Testis (tissue), 2 donors: ENCODE measurements at regions not wholly inside any gene's neighbourhood (a gene's known extent, or its start where the extent isn't known, plus 50 kb on each side); places are given as distances from the start of the nearest gene placed in this dataset.

ENCODE experiments used
- DNase-seq: peaks from one replicate; pipeline ENCODE4 v3.0.0-alpha.2; 2019
- H3K27ac ChIP-seq, 2 donors: fragments of 200-600 bp; sonication (generic); one replicate each; pipeline ENCODE4 v1.5.1; 2019
- H3K27me3 ChIP-seq: fragments of 200-600 bp; sonication (generic); one replicate; pipeline ENCODE4 v1.5.1; 2019
- H3K36me3 ChIP-seq: fragments of 200-600 bp; sonication (generic); one replicate; pipeline ENCODE4 v1.5.1; 2017; ENCODE audit warnings: low read depth; ENCODE audit errors: missing control alignments
- H3K4me1 ChIP-seq: fragments of 200-600 bp; sonication (generic); one replicate; pipeline ENCODE4 v1.5.1; 2019
- H3K4me3 ChIP-seq, 2 donors: fragments of 200-600 bp; sonication (generic); one replicate each; pipeline ENCODE4 v1.5.1; 2017 to 2019
- H3K9me3 ChIP-seq: fragments of 200-600 bp; sonication (generic); one replicate; pipeline ENCODE4 v1.5.1; 2017
- POLR2A ChIP-seq: fragments of 450-650 bp; IDR thresholded peaks from one replicate; pipeline ENCODE4 v1.6.1; 2017; ENCODE audit warnings: antibody characterized with exemption, mild to moderate bottlenecking, moderate library complexity
- WGBS, 2 donors: methylation state at CpG; one replicate each; pipeline ENCODE4 v1.1.5; 2018; 5-methylcytosine and 5-hydroxymethylcytosine counted together
- intact Hi-C: fragments of 100-400 bp; cut with DNase I; formaldehyde crosslinking; loops from one replicate; pipeline ENCODE4 v1.15.1; 2023; ENCODE audit warnings: low total_unique reads
- TF ChIP-seq, protein P1 (sequence below), 3 experiments: fragments of 450-650 bp in 2 of 3; fragments of 200-600 bp in 1 of 3; sonication (generic) in 1 of 3; IDR thresholded peaks; one replicate each; pipeline ENCODE4 v1.5.1; 2016 to 2019; ENCODE audit warnings: antibody characterized with exemption in 3 of 3, mild to moderate bottlenecking in 2 of 3, moderate library complexity in 1 of 3

DNA sequence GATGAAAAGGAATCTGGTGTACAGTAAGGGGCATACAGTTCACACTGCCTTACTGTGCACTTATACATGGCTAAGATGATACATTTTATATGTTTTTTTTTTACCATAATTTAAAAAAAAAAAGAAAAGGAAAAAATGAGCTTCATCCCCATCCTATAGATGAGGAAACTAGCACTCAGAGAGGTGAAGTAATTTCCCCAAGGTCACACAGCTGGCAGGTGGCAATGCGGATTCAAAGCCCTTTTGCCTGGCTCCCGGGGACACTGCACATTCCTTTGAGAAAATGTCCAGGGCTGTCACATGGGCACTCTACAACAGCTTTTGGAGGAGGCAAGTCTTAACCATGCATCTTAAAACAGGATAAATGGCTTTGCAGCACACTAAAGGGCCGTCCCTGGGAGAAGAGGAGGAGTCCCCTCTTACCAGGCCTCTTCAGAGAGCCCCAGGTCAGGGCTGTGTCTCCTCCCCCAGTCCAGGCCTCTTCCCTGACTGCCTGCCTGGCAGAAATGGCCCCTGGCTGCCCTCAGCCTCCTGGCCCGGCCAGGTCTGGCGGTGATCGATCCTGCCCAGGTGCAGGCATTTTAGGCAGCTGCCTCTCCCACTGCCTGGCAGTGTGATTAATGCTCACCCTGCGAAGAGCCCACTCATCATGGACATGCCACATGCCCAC lies 95.1 kb upstream of the LINGO1 start:
- no peaks in the 10 kb centered on the region for H3K9me3 ChIP-seq
- H3K27ac ChIP-seq, result no peak overlapping the region
- no peak for TF ChIP-seq POLR2A
- TF ChIP-seq, protein P1, sequence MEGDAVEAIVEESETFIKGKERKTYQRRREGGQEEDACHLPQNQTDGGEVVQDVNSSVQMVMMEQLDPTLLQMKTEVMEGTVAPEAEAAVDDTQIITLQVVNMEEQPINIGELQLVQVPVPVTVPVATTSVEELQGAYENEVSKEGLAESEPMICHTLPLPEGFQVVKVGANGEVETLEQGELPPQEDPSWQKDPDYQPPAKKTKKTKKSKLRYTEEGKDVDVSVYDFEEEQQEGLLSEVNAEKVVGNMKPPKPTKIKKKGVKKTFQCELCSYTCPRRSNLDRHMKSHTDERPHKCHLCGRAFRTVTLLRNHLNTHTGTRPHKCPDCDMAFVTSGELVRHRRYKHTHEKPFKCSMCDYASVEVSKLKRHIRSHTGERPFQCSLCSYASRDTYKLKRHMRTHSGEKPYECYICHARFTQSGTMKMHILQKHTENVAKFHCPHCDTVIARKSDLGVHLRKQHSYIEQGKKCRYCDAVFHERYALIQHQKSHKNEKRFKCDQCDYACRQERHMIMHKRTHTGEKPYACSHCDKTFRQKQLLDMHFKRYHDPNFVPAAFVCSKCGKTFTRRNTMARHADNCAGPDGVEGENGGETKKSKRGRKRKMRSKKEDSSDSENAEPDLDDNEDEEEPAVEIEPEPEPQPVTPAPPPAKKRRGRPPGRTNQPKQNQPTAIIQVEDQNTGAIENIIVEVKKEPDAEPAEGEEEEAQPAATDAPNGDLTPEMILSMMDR (IDR thresholded peaks at IDR 0.05), result no peak
- 77% methylated on average over 6 to 7 of the region's 7 CpGs for WGBS, 2 donors
- no peaks in the 10 kb centered on the region for H3K36me3 ChIP-seq
- no peak overlapping the region for H3K4me3 ChIP-seq
- no peak for DNase-seq
- H3K27me3 ChIP-seq, result no peaks in the 10 kb centered on the region
- no peaks in the 10 kb centered on the region for H3K4me1 ChIP-seq
- intact Hi-C loops, result no loop called here

DNA sequence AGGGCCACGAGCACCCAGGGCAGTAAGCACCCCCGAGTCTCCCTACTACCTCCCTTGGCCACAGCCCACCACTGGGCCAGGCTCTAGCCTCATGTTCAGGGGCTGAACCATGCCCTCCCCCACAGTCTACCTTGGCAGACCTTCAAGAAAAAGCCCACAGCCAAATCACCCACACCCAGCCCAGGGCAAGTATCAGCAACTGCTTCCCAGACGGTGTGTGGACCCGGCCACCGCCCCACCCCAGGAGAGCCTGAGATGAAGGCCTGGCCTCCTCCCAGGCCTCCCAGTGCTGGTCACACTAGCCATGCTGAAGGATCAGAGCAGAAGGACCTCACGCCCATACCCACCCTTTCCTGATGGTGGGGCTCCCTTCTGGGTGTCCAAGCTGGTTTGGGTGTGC lies 92.0 kb upstream of the LINGO1 start:
- no peaks in the 10 kb centered on the region for H3K9me3 ChIP-seq
- WGBS, 2 donors, result 82 to 90% methylated on average over 4 to 5 of the region's 6 CpGs
- no peak for TF ChIP-seq POLR2A
- TF ChIP-seq, protein P1 (IDR thresholded peaks at IDR 0.05), result no peak
- DNase-seq, result no peak
- H3K27me3 ChIP-seq, result no peaks in the 10 kb centered on the region
- H3K4me3 ChIP-seq, result no peak overlapping the region
- no peak overlapping the region for H3K27ac ChIP-seq
- intact Hi-C loops, result no loop called here
- no peaks in the 10 kb centered on the region for H3K4me1 ChIP-seq
- no peaks in the 10 kb centered on the region for H3K36me3 ChIP-seq

DNA sequence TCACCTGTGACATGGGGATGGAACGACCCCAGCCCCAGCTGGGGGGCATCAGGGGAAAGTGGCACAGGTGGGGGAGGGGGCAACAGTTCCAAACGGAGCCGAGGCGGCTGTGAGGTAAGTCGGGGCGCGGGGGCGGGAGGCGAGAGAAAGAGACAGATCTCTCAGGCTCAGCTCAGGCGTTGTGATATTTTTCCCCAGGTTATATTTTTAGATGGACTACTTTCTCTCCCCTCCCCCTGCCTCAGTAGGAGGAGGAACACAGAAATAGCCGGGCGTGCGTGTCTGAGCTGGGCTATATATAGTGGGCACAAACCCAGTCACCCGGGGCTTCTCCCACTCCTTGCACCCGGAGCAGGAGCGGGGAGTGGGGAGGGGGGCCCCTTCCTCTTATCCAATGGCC lies 91.0 kb upstream of the LINGO1 start:
- no peaks in the 10 kb centered on the region for H3K9me3 ChIP-seq
- TF ChIP-seq, protein P1 (IDR thresholded peaks at IDR 0.05), result no peak
- TF ChIP-seq POLR2A, result no peak
- no peak for DNase-seq
- H3K36me3 ChIP-seq, result no peaks in the 10 kb centered on the region
- intact Hi-C loops, result no loop called here
- H3K4me1 ChIP-seq, result no peaks in the 10 kb centered on the region
- no peak overlapping the region for H3K27ac ChIP-seq
- H3K4me3 ChIP-seq, result no peak overlapping the region
- no peaks in the 10 kb centered on the region for H3K27me3 ChIP-seq
- whole genome bisulfite sequencing, 2 donors, result 78 to 80% methylated on average over 13 to 16 of the region's 16 CpGs

DNA sequence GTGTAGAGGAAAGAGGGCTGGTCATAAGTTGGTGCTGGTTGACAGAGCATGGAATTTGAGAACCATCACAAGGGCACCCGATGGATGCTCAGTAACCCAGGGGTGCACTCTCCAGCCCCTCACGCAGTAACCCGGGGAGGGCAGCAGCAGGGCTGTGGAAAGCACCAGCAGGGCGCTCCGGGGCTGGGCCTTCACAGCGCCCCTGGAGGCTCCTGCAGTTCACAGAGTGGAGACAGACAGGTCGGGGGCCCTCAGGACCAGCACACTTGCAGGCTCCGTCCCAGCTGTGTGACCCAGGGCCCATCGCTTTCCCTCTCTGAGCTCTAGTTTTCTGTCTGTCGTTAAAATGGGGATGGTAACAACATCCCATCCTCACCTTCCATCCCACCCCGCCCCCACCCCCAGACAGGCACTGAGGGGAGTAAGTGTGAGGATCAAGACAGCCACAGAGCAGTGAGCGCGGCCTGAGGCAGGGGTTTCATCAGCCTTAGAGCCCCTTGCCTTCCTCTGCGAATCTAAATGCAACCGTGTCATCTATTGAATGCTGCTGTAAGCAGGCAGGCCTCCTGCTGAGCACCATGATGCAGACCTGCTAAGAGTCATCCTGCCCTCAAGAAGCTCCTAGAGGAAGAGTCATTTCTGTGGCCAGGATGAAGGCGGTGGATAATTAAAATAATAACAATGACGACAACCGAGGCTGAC lies 90.2 kb upstream of the LINGO1 start:
- 78 to 88% methylated on average over 18 of the region's 18 CpGs for WGBS, 2 donors
- Histone ChIP-seq H3K27ac (no peak overlapping the region), H3K27me3 (no peaks in the 10 kb centered on the region), H3K4me3 (no peak overlapping the region), H3K9me3 (no peaks in the 10 kb centered on the region), H3K36me3 (no peaks in the 10 kb centered on the region), H3K4me1 (no peaks in the 10 kb centered on the region)
- intact Hi-C loops, result no loop called here
- no peak for DNase-seq
- TF ChIP-seq, protein P1 (IDR thresholded peaks at IDR 0.05), result no peak
- TF ChIP-seq POLR2A, result no peak

DNA sequence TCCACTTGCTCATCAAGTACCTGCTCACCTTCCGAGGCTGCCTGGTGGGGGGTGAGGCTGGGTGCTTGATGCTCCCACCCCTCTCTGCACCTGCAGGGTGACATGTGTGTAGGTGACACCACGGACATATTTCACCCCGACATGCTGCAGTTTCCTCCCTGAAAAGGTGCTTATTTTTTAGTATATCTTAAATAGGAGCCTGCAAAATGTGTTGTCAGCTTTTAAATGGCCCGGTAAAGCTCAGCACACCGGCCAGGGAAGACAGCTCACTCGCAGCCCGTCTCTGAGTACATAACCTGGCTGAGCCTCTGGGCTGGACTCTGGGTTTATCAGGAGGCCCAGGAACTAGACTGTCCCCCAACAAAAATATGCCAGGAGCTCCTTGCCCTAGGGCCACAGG lies 89.3 kb upstream of the LINGO1 start:
- TF ChIP-seq, protein P1 (IDR thresholded peaks at IDR 0.05), result no peak
- TF ChIP-seq POLR2A, result no peak
- 74 to 81% methylated on average over 4 to 7 of the region's 7 CpGs for WGBS, 2 donors
- intact Hi-C loops, result no loop called here

More for the DNA sequence above, 89.3 kb upstream of the LINGO1 start:
- H3K27ac ChIP-seq, result no peak overlapping the region
- H3K27me3 ChIP-seq, result no peaks in the 10 kb centered on the region
- DNase-seq, result no peak
- no peaks in the 10 kb centered on the region for H3K9me3 ChIP-seq
- H3K4me1 ChIP-seq, result no peaks in the 10 kb centered on the region
- no peaks in the 10 kb centered on the region for H3K36me3 ChIP-seq
- no peak overlapping the region for H3K4me3 ChIP-seq
